Stimulated activated CD8-positive, alpha-beta memory T cell treated with anti-CD3 and anti-CD28 coated beads, Interleukin-2, amount 100 ng/mL, for 48 hours (primary cell): ENCODE measurements at regions not wholly inside any gene's neighbourhood (a gene's known extent, or its start where the extent isn't known, plus 50 kb on each side); places are given as distances from the start of the nearest gene placed in this dataset.
"Not testable (repeated sequence)": the region's sequence is repeated elsewhere in the genome, so short reads cannot be mapped to it uniquely, and the experiment has no call there.

Experiments used
- DNase-seq, 2 donors: peaks; one replicate each; pipeline ENCODE4 v3.0.0-alpha.2; 2020; ENCODE audit warnings: low read depth in 2 of 2

GRCh38 chr2:14047491-14047890 is 585.0 kb upstream of the LRATD1 start:
- no peak for DNase-seq

GRCh38 chr2:14051401-14051800 is 581.1 kb upstream of the LRATD1 start:
- DNase-seq = no peak

GRCh38 chr2:14053105-14053504 is 579.4 kb upstream of the LRATD1 start:
- no peak for DNase-seq

- DNase-seq = no peak
These were observed 568.2 kb upstream of the LRATD1 start for GRCh38 chr2:14064346-14064745.

GRCh38 chr2:14072338-14072737 is 560.2 kb upstream of the LRATD1 start:
- no peak for DNase-seq

GRCh38 chr2:14074691-14075090 is 557.8 kb upstream of the LRATD1 start:
- DNase-seq = no peak

- DNase-seq = no peak
These were observed 552.9 kb upstream of the LRATD1 start for GRCh38 chr2:14079576-14079975.

- no peak for DNase-seq
These were observed 551.0 kb upstream of the LRATD1 start for GRCh38 chr2:14081521-14081920.

- no peak for DNase-seq
These were observed 549.9 kb upstream of the LRATD1 start for GRCh38 chr2:14082640-14083039.

GRCh38 chr2:14094592-14094991 is 537.9 kb upstream of the LRATD1 start:
- no peak for DNase-seq

- not testable (repeated sequence) for DNase-seq
These were observed 533.4 kb upstream of the LRATD1 start for GRCh38 chr2:14099101-14099500.

GRCh38 chr2:14114275-14114674 is 518.2 kb upstream of the LRATD1 start:
- no peak for DNase-seq

GRCh38 chr2:14120376-14120775 is 512.1 kb upstream of the LRATD1 start:
- DNase-seq = no peak

- DNase-seq = no peak
These were observed 508.9 kb upstream of the LRATD1 start for GRCh38 chr2:14123436-14124103.

- no peak for DNase-seq
These were observed 506.8 kb upstream of the LRATD1 start for GRCh38 chr2:14125624-14126293.

- no peak for DNase-seq
These were observed 505.7 kb upstream of the LRATD1 start for GRCh38 chr2:14126846-14127245.

GRCh38 chr2:14127765-14128164 is 504.8 kb upstream of the LRATD1 start:
- DNase-seq = no peak

- DNase-seq = no peak
These were observed 500.1 kb upstream of the LRATD1 start for GRCh38 chr2:14132386-14132785.

- no peak for DNase-seq
These were observed 497.7 kb upstream of the LRATD1 start for GRCh38 chr2:14134771-14135170.

GRCh38 chr2:14136030-14136429 is 496.5 kb upstream of the LRATD1 start:
- no peak for DNase-seq

GRCh38 chr2:14137643-14138042 is 494.9 kb upstream of the LRATD1 start:
- no peak for DNase-seq

- DNase-seq = no peak
These were observed 492.4 kb upstream of the LRATD1 start for GRCh38 chr2:14140009-14140550.

- no peak for DNase-seq
These were observed 489.1 kb upstream of the LRATD1 start for GRCh38 chr2:14143435-14143834.
